NCI-H510A treated with DMSO at 0.1 percent for 48 hours (cell line): ENCODE measurements at regions not wholly inside any gene's neighbourhood (a gene's known extent, or its start where the extent isn't known, plus 50 kb on each side); places are given as distances from the start of the nearest gene placed in this dataset.

Experiments
- DNase-seq: peaks from one replicate; lab custom pipeline; 2025; lab: John Stamatoyannopoulos, UW

GRCh38 chr7:115083935-115084334, 162.0 kb downstream of the MDFIC start:
- DNase-seq = no peak

- no peak for DNase-seq
Observed at GRCh38 chr7:115081772-115082171, 159.9 kb downstream of the MDFIC start.

GRCh38 chr7:115078851-115079250, 157.0 kb downstream of the MDFIC start:
- no peak for DNase-seq

DNA sequence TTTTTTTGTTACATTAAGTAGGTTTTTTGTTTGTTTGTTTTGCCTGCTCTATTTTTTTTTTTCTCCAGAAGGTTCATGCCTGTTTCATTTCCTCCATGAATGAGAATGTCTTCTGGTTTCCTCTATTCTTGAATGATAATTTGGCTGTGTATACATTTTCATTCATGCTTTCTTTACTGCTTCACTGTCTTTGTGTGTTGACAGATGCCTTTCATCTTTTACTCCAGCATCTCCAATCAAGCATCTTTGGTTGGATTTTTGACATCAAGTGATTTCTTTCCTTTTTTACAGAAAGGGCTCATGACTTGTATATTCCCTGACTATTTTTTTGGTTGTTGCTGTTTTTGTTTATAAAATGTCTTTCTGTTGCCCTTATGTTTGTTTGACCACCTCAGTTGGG, 156.5 kb downstream of the MDFIC start:
- DNase-seq = no peak

- no peak for DNase-seq
Observed at GRCh38 chr7:115070311-115070710, 148.4 kb downstream of the MDFIC start.
